Dermis blood vessel endothelial cell (primary cell): ENCODE measurements at regions not wholly inside any gene's neighbourhood (a gene's known extent, or its start where the extent isn't known, plus 50 kb on each side); places are given as distances from the start of the nearest gene placed in this dataset.
"Not testable (repeated sequence)": the region's sequence is repeated elsewhere in the genome, so short reads cannot be mapped to it uniquely, and the experiment has no call there.

Source experiments
- DNase-seq: peaks from one replicate; pipeline ENCODE4 v3.0.0; 2010

- no peak for DNase-seq
Observed at GRCh38 chr10:16242446-16242845, 194.4 kb upstream of the PTER start.

- DNase-seq = no peak
Observed at GRCh38 chr10:16242859-16243613, 193.8 kb upstream of the PTER start.

- not testable (repeated sequence) for DNase-seq
Observed at GRCh38 chr10:16250136-16250535, 186.7 kb upstream of the PTER start.

- DNase-seq = no peak
Observed at GRCh38 chr10:16256336-16256735, 180.5 kb upstream of the PTER start.

GRCh38 chr10:16258291-16259040, 178.3 kb upstream of the PTER start:
- no peak for DNase-seq

GRCh38 chr10:16259726-16260125, 177.1 kb upstream of the PTER start:
- no peak for DNase-seq

- no peak for DNase-seq
Observed at GRCh38 chr10:16260388-16260787, 176.4 kb upstream of the PTER start.

- DNase-seq = no peak
Observed at GRCh38 chr10:16271571-16271970, 165.2 kb upstream of the PTER start.

GRCh38 chr10:16274911-16275310, 161.9 kb upstream of the PTER start:
- no peak for DNase-seq

GRCh38 chr10:16280595-16280994, 156.2 kb upstream of the PTER start:
- no peak for DNase-seq

- DNase-seq = no peak
Observed at GRCh38 chr10:16292366-16292765, 144.4 kb upstream of the PTER start.

GRCh38 chr10:16297069-16297468, 139.7 kb upstream of the PTER start:
- no peak for DNase-seq

GRCh38 chr10:16297642-16298041, 139.2 kb upstream of the PTER start:
- no peak for DNase-seq

- no peak for DNase-seq
Observed at GRCh38 chr10:16304311-16304710, 132.5 kb upstream of the PTER start.

GRCh38 chr10:16310440-16310839, 126.4 kb upstream of the PTER start:
- no peak for DNase-seq

- DNase-seq = peak; percentile 1
Observed at GRCh38 chr10:16314259-16314658, 122.6 kb upstream of the PTER start.

GRCh38 chr10:16316733-16317390, 119.9 kb upstream of the PTER start:
- DNase-seq = no peak

GRCh38 chr10:16341637-16342036, 95.2 kb upstream of the PTER start:
- no peak for DNase-seq

GRCh38 chr10:16348891-16349290, 87.9 kb upstream of the PTER start:
- DNase-seq = no peak

- no peak for DNase-seq
Observed at GRCh38 chr10:16352146-16352545, 84.7 kb upstream of the PTER start.

GRCh38 chr10:16360001-16360400, 76.8 kb upstream of the PTER start:
- DNase-seq = no peak

- DNase-seq = no peak
Observed at GRCh38 chr10:16360425-16360824, 76.4 kb upstream of the PTER start.

GRCh38 chr10:16361086-16361485, 75.7 kb upstream of the PTER start:
- no peak for DNase-seq

GRCh38 chr10:16363741-16364140, 73.1 kb upstream of the PTER start:
- DNase-seq = no peak
